ENCODE measurements at regions not wholly inside any gene's neighbourhood (a gene's known extent, or its start where the extent isn't known, plus 50 kb on each side); places are given as distances from the start of the nearest gene placed in this dataset.
A peak's percentile ranks its signal among the peaks of the same experiment; 100 is the strongest.

GRCh38 chr12:124395284-124395752 is 100.4 kb downstream of the RFLNA start:
- H3K4me3 ChIP-seq (ENCODE audit: low read depth, low read length), result no peak overlapping the region
- in situ Hi-C loops (cut with HindIII; ENCODE audit: low sequenced_read_pairs), result no loop called here
- no peak for DNase-seq (ENCODE audit: low read depth, low spot score)
- TF ChIP-seq CTCF (IDR thresholded peaks at IDR 0.05; ENCODE audit: low read depth, low read length), result no peak

GRCh38 chr12:124394462-124395128 is 99.7 kb downstream of the RFLNA start:
- in situ Hi-C loops (cut with HindIII; ENCODE audit: low sequenced_read_pairs), result no loop called here
- no peak for DNase-seq (ENCODE audit: low read depth, low spot score)
- TF ChIP-seq CTCF (IDR thresholded peaks at IDR 0.05; ENCODE audit: low read depth, low read length), result no peak
- no peak overlapping the region for H3K4me3 ChIP-seq (ENCODE audit: low read depth, low read length)

- in situ Hi-C loops (cut with HindIII; ENCODE audit: low sequenced_read_pairs), result no loop called here
These were observed 98.9 kb downstream of the RFLNA start for GRCh38 chr12:124393831-124394230.

GRCh38 chr12:124393414-124393790 is 98.5 kb downstream of the RFLNA start:
- in situ Hi-C loops (cut with HindIII; ENCODE audit: low sequenced_read_pairs), result no loop called here

More at GRCh38 chr12:124393831-124394230, 98.9 kb downstream of the RFLNA start:
- no peak for TF ChIP-seq CTCF (IDR thresholded peaks at IDR 0.05; ENCODE audit: low read depth, low read length)
- no peak overlapping the region for H3K4me3 ChIP-seq (ENCODE audit: low read depth, low read length)
- DNase-seq (ENCODE audit: low read depth, low spot score), result no peak

GRCh38 chr12:124392667-124393413 is 97.9 kb downstream of the RFLNA start:
- DNase-seq (ENCODE audit: low read depth, low spot score), result peak; percentile 80
- no peak for TF ChIP-seq CTCF (IDR thresholded peaks at IDR 0.05; ENCODE audit: low read depth, low read length)
- in situ Hi-C loops (cut with HindIII; ENCODE audit: low sequenced_read_pairs), result no loop called here
- H3K4me3 ChIP-seq (ENCODE audit: low read depth, low read length), result no peak overlapping the region

More at GRCh38 chr12:124393414-124393790, 98.5 kb downstream of the RFLNA start:
- TF ChIP-seq CTCF (IDR thresholded peaks at IDR 0.05; ENCODE audit: low read depth, low read length), result no peak
- H3K4me3 ChIP-seq (ENCODE audit: low read depth, low read length), result no peak overlapping the region
- no peak for DNase-seq (ENCODE audit: low read depth, low spot score)

GRCh38 chr12:124392271-124392666 is 97.4 kb downstream of the RFLNA start:
- peak; percentile 28 for TF ChIP-seq CTCF (IDR thresholded peaks at IDR 0.05; ENCODE audit: low read depth, low read length)
- in situ Hi-C loops (cut with HindIII; ENCODE audit: low sequenced_read_pairs), result no loop called here
- no peak overlapping the region for H3K4me3 ChIP-seq (ENCODE audit: low read depth, low read length)
- peak; percentile 77 for DNase-seq (ENCODE audit: low read depth, low spot score)
